HG03159 (cell line): ENCODE measurements at regions not wholly inside any gene's neighbourhood (a gene's known extent, or its start where the extent isn't known, plus 50 kb on each side); places are given as distances from the start of the nearest gene placed in this dataset.
"Not testable (repeated sequence)": the region's sequence is repeated elsewhere in the genome, so short reads cannot be mapped to it uniquely, and the experiment has no call there.

Experiments
- ATAC-seq: cut with Tn5 transposase; IDR thresholded peaks from one replicate; pipeline ENCODE4 v1.9.1; 2021; ENCODE audit warnings: mild to moderate bottlenecking, moderate library complexity; ENCODE audit not compliant: unreplicated experiment

- ATAC-seq, result no peak
Observed at GRCh38 chr13:23086968-23087623, 93.7 kb upstream of the SGCG start.

DNA sequence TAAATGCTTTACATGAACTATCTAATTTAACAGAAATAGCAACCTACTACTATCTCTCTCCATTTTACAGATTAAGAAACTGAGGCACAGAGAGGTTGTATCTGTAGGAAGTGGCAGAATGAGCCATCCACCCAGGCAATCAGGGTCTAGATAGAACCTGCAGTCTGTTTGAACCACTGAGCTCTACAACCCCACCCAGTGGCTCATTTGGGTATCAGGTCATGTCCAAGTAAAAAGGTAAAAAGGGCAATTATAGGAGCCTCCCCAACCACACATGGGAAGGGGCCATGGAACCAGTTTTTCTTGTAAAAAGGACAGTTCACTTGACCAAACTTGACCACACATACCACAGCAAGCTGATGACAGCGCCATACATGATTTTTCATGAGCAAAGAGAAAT lies 92.9 kb upstream of the SGCG start:
- ATAC-seq, result peak; percentile 75

GRCh38 chr13:23098161-23098907 lies 82.4 kb upstream of the SGCG start:
- ATAC-seq, result no peak

DNA sequence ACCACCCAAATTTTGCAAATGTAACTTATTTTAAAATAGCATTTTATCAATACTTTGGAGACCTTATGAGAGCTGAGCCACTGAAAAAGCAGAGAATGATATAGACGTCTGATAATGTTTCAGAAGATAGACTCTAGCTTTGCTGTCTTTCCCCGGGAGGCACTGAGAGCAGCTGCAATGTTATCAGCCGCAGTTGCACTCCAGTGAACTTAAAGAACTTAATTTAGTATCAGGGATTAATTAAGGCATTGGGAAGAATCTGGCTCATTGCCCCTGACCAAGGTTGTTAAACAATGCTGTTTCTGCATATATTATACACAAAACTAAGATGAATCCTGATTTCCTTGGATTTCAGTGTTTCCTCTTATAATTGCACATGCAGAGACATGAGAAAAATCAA lies 75.7 kb upstream of the SGCG start:
- ATAC-seq, result no peak

DNA sequence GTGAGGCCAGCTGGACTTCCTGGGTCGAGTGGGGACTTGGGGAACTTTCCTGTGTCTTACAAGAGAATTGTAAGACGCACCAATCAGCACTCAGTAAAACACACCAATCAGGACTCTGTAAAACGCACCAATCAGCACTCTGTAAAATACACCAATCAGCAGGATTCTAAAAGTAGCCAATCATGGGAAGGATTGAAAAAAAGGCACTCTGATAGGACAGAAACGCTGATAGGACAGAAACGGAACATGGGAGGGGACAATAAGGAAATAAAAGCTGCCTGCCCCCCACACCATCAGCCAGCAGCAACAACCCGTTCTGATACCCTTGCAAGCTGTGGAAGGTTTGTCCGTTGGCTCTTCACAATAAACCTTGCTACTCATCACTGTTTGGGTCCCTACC lies 73.1 kb upstream of the SGCG start:
- ATAC-seq, result no peak

DNA sequence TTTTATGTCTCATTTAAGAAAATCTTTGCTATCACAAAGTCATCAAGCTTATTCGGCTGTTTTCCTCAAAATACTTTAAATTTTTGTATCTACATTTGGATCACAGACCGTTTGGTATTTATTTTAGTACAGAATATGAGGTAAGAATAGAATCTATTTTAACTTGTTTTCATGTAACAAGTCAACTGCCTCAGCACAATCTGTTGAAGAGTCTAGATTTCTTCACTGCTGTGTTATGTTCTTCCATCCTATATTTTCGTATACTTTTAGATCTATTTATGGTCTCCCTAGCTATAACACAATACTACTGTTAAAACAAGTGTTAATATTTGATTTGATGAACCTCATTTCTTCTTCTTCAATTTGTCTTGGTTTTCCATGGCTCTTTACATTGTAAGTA lies 61.6 kb upstream of the SGCG start:
- ATAC-seq, result no peak

GRCh38 chr13:23127540-23127939 lies 53.2 kb upstream of the SGCG start:
- ATAC-seq, result not testable (repeated sequence)

GRCh38 chr13:23129331-23129730 lies 51.4 kb upstream of the SGCG start:
- no peak for ATAC-seq
